Activated B cell treated with CpG ODN at 0.5 μM for 24 hours (primary cell): ENCODE measurements at regions not wholly inside any gene's neighbourhood (a gene's known extent, or its start where the extent isn't known, plus 50 kb on each side); places are given as distances from the start of the nearest gene placed in this dataset.
"Not testable (repeated sequence)": the region's sequence is repeated elsewhere in the genome, so short reads cannot be mapped to it uniquely, and the experiment has no call there.

ENCODE experiments used
- ATAC-seq: fragments of 200-7000 bp; cut with Tn5 transposase; one replicate; pipeline ENCODE4 v1.10.0; 2021; ENCODE audit warnings: low read depth, mild to moderate bottlenecking, moderate library complexity
- CTCF ChIA-PET: fragments of 350-600 bp; sonication (Branson Sonifier 250); formaldehyde crosslinking; loops from one replicate; lab custom pipeline; 2021; ENCODE audit warnings: antibody characterized with exemption; lab: Charles Lee
- POLR2A ChIA-PET: fragments of 350-600 bp; sonication (Branson Sonifier 250); formaldehyde crosslinking; loops from one replicate; lab custom pipeline; 2021; ENCODE audit warnings: antibody characterized with exemption; lab: Charles Lee
- DNase-seq: peaks from one replicate; pipeline ENCODE4 v3.0.0; 2022
- H3K27ac Mint-ChIP-seq: one replicate; pipeline ENCODE4 v1.8.0; 2020; ENCODE audit warnings: mixed read lengths
- H3K27me3 Mint-ChIP-seq: one replicate; pipeline ENCODE4 v1.8.0; 2021; ENCODE audit warnings: mixed read lengths
- H3K36me3 Mint-ChIP-seq: one replicate; pipeline ENCODE4 v1.8.0; 2021; ENCODE audit warnings: low read depth, mixed read lengths
- H3K4me1 Mint-ChIP-seq: one replicate; pipeline ENCODE4 v1.8.0; 2021; ENCODE audit warnings: mixed read lengths
- H3K4me3 Mint-ChIP-seq: one replicate; pipeline ENCODE4 v1.8.0; 2020; ENCODE audit warnings: mild to moderate bottlenecking, mixed read lengths
- H3K9me3 Mint-ChIP-seq: one replicate; pipeline ENCODE4 v1.8.0; 2020; ENCODE audit warnings: mixed read lengths
- intact Hi-C: fragments of 100-400 bp; cut with micrococcal nuclease; formaldehyde crosslinking; loops from one replicate; pipeline ENCODE4 v1.15.1; 2024
- TF ChIP-seq, protein P1 (sequence below): fragments of 200-600 bp; IDR thresholded peaks from one replicate; pipeline ENCODE4 v1.8.0; 2022; ENCODE audit warnings: antibody characterized with exemption, mild to moderate bottlenecking

DNA sequence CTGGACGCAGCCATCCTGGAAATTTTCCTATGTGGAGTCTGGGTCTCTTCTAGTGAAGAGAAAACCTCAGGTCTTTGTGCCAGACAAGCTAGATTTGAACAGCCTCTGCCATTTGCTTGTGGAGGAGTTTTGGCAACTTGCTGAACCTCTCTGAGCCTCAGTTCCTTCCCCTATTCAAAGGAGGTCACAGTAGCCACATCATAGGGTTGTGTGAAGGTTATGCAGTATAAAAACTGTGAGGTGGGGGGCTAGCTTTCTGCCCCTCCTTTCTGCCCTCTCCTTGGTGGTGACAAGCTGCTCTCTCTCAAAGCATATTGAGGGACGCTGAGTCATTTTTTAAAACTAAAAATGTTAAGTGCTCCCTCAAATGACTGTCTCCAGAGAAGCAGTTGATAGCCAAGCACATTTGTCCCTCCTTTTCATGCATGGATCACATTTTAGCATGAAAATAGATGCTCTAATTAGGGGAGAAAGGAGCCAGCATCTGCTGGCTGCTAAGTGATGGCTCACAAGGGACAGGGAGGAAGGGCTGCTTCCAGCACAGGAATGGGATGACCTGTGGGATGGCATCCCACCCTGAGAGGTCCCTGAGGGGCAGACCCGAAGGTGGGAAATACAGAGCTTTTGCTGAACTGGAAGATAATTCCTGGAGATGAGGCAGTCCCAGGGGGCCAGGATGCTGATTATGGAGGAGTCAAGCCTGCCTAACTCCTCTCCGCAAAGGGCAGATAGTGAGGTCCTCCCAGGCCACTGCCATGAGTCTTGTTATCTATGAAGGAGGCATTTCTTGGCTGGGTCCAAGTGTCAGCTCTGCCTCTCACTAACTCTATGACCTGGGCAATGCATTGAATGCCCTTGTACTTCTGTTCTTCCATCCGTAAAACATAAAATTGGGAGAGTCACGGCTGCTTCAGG is 218.8 kb downstream of the RAB11FIP4 start:
- DNase-seq (no peak), ATAC-seq (no peak)
- ChIA-PET CTCF (no interaction called here), POLR2A (no interaction called here)
- Mint-ChIP-seq H3K4me1 (no peaks in the 10 kb centered on the region), H3K9me3 (no peaks in the 10 kb centered on the region), H3K27ac (no peak overlapping the region), H3K36me3 (no peaks in the 10 kb centered on the region), H3K27me3 (peaks cover 5% of the 10 kb centered on the region), H3K4me3 (no peak overlapping the region)
- TF ChIP-seq, protein P1, sequence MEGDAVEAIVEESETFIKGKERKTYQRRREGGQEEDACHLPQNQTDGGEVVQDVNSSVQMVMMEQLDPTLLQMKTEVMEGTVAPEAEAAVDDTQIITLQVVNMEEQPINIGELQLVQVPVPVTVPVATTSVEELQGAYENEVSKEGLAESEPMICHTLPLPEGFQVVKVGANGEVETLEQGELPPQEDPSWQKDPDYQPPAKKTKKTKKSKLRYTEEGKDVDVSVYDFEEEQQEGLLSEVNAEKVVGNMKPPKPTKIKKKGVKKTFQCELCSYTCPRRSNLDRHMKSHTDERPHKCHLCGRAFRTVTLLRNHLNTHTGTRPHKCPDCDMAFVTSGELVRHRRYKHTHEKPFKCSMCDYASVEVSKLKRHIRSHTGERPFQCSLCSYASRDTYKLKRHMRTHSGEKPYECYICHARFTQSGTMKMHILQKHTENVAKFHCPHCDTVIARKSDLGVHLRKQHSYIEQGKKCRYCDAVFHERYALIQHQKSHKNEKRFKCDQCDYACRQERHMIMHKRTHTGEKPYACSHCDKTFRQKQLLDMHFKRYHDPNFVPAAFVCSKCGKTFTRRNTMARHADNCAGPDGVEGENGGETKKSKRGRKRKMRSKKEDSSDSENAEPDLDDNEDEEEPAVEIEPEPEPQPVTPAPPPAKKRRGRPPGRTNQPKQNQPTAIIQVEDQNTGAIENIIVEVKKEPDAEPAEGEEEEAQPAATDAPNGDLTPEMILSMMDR = no peak
- intact Hi-C loops = no loop called here

DNA sequence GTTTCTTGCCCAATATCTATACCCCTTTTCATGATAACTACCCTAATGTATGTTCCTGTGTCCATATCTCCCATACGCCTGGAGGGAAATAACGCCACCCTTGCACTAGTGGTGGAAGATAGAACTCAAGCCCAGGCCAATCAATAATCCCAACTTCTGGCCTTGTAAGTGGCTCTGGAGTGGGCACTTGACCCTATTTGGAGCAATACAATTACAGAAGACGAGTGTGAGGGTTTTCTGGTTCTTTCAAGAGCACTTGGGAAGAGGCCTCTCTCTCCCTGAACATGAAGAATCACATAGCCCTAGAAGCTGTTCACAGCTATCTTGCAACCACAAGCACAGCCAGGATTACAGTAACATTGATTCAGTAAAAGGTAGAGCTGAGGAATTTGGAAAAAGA is 217.9 kb downstream of the RAB11FIP4 start:
- Mint-ChIP-seq H3K4me1 (no peaks in the 10 kb centered on the region), H3K36me3 (no peaks in the 10 kb centered on the region), H3K9me3 (no peaks in the 10 kb centered on the region), H3K27me3 (peaks cover 5% of the 10 kb centered on the region), H3K27ac (no peak overlapping the region), H3K4me3 (no peak overlapping the region)
- intact Hi-C loops = no loop called here
- DNase-seq = no peak
- no peak for ATAC-seq
- ChIA-PET POLR2A (no interaction called here), CTCF (no interaction called here)
- TF ChIP-seq, protein P1 = no peak

DNA sequence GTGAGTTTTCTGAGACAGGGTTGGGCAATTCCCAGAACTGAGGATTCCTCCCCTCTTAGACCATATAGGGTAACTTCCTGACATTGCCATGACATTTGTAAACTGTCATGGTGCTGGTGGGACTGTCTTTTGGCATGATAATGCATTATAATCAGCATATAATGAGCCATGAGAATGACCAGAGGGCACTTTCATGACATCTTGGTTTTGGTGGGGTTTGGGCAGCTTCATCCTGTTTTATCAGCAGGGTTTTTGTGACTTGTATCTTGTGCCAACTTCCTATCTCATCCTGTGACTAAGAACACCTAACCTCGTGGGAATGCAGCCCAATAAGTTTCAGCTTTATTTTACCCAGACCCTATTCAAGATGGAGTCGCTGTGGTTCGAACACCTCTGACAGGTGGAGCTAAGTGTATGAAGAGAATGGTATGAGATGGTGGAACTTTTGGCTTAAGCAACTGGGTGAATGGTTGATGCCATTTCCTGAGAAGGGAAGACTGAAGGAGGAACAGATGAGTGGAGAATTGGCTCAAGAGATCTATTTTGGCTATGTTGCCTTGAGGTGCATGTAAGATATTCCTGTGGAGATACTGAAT is 217.3 kb downstream of the RAB11FIP4 start:
- TF ChIP-seq, protein P1 = no peak
- Mint-ChIP-seq H3K27ac (no peak overlapping the region), H3K27me3 (peaks cover 5% of the 10 kb centered on the region), H3K4me1 (no peaks in the 10 kb centered on the region), H3K36me3 (no peaks in the 10 kb centered on the region), H3K4me3 (no peak overlapping the region), H3K9me3 (no peaks in the 10 kb centered on the region)
- no peak for DNase-seq
- intact Hi-C loops = no loop called here
- ATAC-seq = no peak
- ChIA-PET POLR2A (no interaction called here), CTCF (no interaction called here)

DNA sequence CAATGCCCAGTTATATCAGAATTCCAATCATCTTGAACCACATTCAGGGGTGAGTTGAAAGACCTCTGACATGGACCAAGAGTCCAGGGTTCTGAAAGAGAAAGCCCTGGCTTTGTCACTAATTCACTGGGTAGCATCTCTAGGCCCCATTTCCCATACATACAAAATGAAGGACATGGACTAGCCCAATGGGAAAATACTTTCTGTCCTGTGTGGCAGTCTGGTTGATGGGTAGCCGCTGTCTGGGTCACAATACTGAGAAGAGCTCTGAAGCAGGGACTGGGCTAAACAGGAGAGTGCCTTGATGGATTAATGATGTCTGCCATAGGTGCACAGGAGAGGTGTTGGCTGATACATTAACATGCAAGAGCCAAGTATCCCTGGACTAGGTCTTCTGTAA is 214.3 kb downstream of the RAB11FIP4 start:
- no peak for DNase-seq
- Mint-ChIP-seq H3K36me3 (no peaks in the 10 kb centered on the region), H3K4me3 (no peak overlapping the region), H3K27me3 (peaks cover 5% of the 10 kb centered on the region), H3K27ac (no peak overlapping the region), H3K4me1 (no peaks in the 10 kb centered on the region), H3K9me3 (no peaks in the 10 kb centered on the region)
- ChIA-PET POLR2A (no interaction called here), CTCF (no interaction called here)
- TF ChIP-seq, protein P1 = no peak
- intact Hi-C loops = no loop called here
- ATAC-seq = no peak

DNA sequence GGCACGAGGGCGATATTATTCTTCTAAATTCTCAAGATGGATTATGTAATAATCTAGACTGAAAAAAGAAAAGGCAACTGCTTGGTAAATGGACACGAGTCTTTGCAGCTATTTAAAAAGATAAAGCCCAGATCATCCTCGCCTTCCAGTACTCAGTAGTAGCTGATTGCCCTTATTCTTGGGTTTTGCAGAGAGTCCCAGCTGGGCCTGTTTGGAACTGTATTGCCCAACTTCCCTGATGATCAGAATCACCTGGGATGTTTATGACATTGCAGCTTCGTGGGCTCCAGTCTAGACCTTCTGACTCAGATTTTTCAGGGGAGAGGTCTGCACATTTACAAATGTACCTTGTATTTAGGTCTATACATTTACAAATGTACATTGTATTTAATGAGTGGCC is 213.5 kb downstream of the RAB11FIP4 start:
- Mint-ChIP-seq H3K27me3 (peaks cover 5% of the 10 kb centered on the region), H3K9me3 (no peaks in the 10 kb centered on the region), H3K4me3 (no peak overlapping the region), H3K27ac (no peak overlapping the region), H3K4me1 (no peaks in the 10 kb centered on the region), H3K36me3 (no peaks in the 10 kb centered on the region)
- POLR2A ChIA-PET = no interaction called here
- no peak for ATAC-seq
- intact Hi-C loops = no loop called here
- TF ChIP-seq, protein P1 = no peak
- no peak for DNase-seq
- CTCF ChIA-PET = no interaction called here

DNA sequence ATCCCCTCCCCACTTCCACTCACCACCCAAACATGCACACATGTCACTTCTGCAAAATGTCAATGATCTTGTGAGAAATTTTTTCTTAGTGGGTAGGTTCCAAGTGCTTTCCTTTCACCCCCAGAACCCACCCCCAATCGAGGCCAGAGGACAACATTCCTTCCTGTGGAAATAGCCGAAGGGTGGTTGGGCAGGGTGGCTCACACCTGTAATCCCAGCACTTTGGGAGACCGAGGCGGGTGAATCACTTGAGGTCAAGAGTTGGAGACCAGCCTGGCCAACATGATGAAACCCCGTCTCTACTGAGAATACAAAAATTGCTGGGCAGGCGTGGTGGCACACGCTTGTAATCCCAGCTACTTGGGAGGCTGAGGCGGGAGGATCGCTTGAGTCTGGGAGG is 208.7 kb downstream of the RAB11FIP4 start:
- CTCF ChIA-PET, H3K9me3 Mint-ChIP-seq, H3K36me3 Mint-ChIP-seq, intact Hi-C loops, H3K4me3 Mint-ChIP-seq, ATAC-seq, H3K27me3 Mint-ChIP-seq, H3K27ac Mint-ChIP-seq, DNase-seq: not testable (repeated sequence)
- H3K4me1 Mint-ChIP-seq = peaks cover 33% of the 10 kb centered on the region
- POLR2A ChIA-PET = interaction anchor here (0.7 kb wide), 1 partner anchor 151 kb away, joined by 4 read pairs; no protein-coding TSS in a partner anchor
